Body of pancreas (tissue), 4 donors: ENCODE measurements at regions not wholly inside any gene's neighbourhood (a gene's known extent, or its start where the extent isn't known, plus 50 kb on each side); places are given as distances from the start of the nearest gene placed in this dataset.

Source experiments
- POLR2A ChIP-seq, 3 donors: fragments of 450-650 bp; IDR thresholded peaks; one replicate each; pipeline ENCODE4 v1.6.1; 2016; ENCODE audit warnings: antibody characterized with exemption in 3 of 3, mild to moderate bottlenecking in 2 of 3
- TF ChIP-seq, protein P1 (sequence below), 7 experiments: fragments of 450-650 bp in 4 of 7; fragments of 200-600 bp in 3 of 7; sonication (generic) in 3 of 7; IDR thresholded peaks; one replicate each; pipeline ENCODE4 v1.5.1; 2016 to 2019; ENCODE audit warnings: antibody characterized with exemption in 7 of 7

DNA sequence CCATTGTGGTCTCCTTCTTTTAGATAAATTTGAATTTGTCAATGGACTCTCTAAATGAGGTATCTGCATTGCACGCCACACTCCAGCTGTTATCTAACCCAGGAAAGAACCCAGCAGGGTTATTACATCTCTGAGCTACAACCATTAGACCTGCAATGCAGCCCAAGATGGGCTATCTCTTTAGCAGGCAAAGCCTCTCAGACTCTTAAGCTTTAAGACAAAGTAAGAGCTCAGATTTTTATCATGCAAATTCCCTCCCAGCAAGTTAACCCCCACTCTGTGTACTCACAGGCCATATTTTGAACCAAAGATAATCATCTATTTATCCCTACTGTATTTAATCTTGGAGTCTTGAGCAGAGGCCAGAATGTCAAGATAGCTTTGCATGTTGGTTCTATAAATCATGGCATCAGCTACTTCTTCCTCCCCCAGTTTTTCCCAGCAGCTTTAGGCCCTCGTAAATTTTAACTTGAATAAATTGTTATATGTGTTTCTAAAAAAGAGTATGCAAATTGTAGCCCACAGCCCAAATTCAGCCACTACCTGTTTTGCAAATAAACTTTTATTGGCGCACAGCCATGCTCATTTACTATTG is 273.7 kb upstream of the PKDCC start:
- TF ChIP-seq, protein P1, sequence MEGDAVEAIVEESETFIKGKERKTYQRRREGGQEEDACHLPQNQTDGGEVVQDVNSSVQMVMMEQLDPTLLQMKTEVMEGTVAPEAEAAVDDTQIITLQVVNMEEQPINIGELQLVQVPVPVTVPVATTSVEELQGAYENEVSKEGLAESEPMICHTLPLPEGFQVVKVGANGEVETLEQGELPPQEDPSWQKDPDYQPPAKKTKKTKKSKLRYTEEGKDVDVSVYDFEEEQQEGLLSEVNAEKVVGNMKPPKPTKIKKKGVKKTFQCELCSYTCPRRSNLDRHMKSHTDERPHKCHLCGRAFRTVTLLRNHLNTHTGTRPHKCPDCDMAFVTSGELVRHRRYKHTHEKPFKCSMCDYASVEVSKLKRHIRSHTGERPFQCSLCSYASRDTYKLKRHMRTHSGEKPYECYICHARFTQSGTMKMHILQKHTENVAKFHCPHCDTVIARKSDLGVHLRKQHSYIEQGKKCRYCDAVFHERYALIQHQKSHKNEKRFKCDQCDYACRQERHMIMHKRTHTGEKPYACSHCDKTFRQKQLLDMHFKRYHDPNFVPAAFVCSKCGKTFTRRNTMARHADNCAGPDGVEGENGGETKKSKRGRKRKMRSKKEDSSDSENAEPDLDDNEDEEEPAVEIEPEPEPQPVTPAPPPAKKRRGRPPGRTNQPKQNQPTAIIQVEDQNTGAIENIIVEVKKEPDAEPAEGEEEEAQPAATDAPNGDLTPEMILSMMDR (IDR thresholded peaks at IDR 0.05): no peak
- no peak for TF ChIP-seq POLR2A (IDR thresholded peaks at IDR 0.05)
